ENCODE measurements at regions not wholly inside any gene's neighbourhood (a gene's known extent, or its start where the extent isn't known, plus 50 kb on each side); places are given as distances from the start of the nearest gene placed in this dataset.

DNA sequence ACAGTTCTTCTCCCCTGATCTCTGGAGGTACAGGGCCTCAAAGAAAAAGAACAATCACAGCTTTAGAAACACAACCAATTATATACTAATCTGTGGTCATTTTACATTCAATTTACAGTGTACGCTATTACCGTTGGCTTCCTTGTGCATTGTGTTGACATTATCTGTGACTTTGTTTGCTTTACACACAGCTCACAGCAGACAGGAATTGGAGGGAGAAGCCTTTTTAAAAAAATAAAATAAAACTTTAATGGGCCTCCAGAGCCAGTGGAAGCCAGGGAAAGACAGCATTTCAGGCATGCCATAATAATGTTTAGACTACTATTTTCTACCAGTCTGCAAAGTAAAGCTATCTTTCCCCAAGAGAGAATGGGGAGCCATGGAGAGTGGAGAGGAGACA is 179.0 kb upstream of the ADO start:
- no peaks in the 10 kb centered on the region for H3K36me3 ChIP-seq (ENCODE audit: insufficient read depth, low read length)
- DNase-seq (ENCODE audit: low read depth, low spot score), result no peak
- no peak overlapping the region for H3K27ac ChIP-seq
- no peaks in the 10 kb centered on the region for H3K9me3 ChIP-seq (ENCODE audit: low read depth, low read length)
- TF ChIP-seq FOXP2 (optimal IDR thresholded peaks at IDR 0.05; ENCODE audit: control extremely low read depth, extremely low read length, insufficient read depth) (no peak), EZH2 (IDR thresholded peaks at IDR 0.05) (no peak), POLR2AphosphoS5 (IDR thresholded peaks at IDR 0.05; ENCODE audit: borderline replicate concordance, low read depth, low read length) (no peak)
- H3K4me3 ChIP-seq, result no peak overlapping the region
- H3K9ac ChIP-seq (ENCODE audit: insufficient read length), result no peak overlapping the region

DNA sequence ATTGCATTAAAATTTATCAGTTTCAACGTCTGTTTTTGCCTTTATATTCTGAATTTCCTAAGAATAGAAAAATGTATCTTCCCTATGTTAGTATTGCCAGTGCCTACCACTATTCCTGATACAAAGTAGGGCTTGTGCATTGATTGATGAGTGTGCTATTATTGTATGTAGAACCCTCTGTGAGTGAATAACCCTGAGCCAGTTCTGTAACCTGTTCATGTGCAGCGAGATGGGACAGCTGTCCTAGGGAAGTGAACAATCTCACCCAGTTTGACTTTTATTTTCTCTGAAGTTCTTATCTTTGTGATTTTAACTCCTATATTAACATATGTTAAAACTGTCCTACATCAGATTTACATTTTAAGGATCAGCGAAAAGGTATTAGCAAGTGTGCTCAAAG is 178.4 kb upstream of the ADO start:
- Histone ChIP-seq H3K27ac (no peak overlapping the region), H3K9me3 (ENCODE audit: low read depth, low read length) (no peaks in the 10 kb centered on the region), H3K9ac (ENCODE audit: insufficient read length) (no peak overlapping the region), H3K36me3 (ENCODE audit: insufficient read depth, low read length) (no peaks in the 10 kb centered on the region), H3K4me3 (no peak overlapping the region)
- no peak for TF ChIP-seq EZH2 (IDR thresholded peaks at IDR 0.05)
- no peak for TF ChIP-seq POLR2AphosphoS5 (IDR thresholded peaks at IDR 0.05; ENCODE audit: borderline replicate concordance, low read depth, low read length)
- TF ChIP-seq FOXP2 (optimal IDR thresholded peaks at IDR 0.05; ENCODE audit: control extremely low read depth, extremely low read length, insufficient read depth), result no peak
- DNase-seq (ENCODE audit: low read depth, low spot score), result no peak

DNA sequence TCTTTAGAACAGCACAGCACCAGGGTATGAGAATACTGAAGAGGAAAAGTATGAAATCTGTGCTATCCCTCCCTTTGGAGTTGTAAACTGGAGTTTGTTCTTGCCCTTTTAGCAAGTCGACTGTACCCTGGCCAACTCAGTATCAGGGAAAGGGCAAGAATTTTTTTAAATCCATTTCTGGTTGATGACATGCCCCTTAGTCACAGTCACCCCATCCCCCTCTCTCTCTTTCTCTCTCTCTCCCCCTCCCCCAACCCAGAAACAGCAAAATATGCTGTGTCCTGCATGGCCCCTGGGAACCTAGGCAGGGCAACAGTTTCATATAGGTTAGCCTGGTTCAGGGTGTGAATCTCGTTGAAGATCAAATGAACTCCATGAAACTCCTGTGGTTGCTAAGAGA is 177.7 kb upstream of the ADO start:
- H3K4me3 ChIP-seq, result no peak overlapping the region
- H3K9ac ChIP-seq (ENCODE audit: insufficient read length), result no peak overlapping the region
- H3K36me3 ChIP-seq (ENCODE audit: insufficient read depth, low read length), result no peaks in the 10 kb centered on the region
- no peak for DNase-seq (ENCODE audit: low read depth, low spot score)
- TF ChIP-seq POLR2AphosphoS5 (IDR thresholded peaks at IDR 0.05; ENCODE audit: borderline replicate concordance, low read depth, low read length) (no peak), EZH2 (IDR thresholded peaks at IDR 0.05) (no peak), FOXP2 (optimal IDR thresholded peaks at IDR 0.05; ENCODE audit: control extremely low read depth, extremely low read length, insufficient read depth) (no peak)
- no peaks in the 10 kb centered on the region for H3K9me3 ChIP-seq (ENCODE audit: low read depth, low read length)
- H3K27ac ChIP-seq, result no peak overlapping the region

DNA sequence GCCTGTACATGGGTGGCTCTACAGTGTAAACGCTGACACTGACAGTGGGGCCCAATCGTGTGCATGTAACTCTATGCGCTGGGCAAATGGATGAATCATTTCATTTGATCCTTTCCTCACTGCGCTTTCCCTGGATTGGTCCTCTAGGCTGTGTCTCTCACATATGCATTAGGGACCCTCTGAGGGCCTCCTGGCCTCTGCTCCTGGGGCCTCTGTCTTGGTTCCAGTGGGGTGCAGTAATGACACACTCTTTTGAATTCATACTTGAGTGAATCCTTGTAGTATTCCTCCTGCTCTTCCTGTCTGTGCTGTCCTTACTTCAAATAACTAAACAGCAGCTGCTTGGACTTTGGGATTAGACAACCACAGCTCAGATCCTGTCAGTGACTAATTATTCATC is 176.5 kb upstream of the ADO start:
- Histone ChIP-seq H3K4me3 (no peak overlapping the region), H3K36me3 (ENCODE audit: insufficient read depth, low read length) (no peaks in the 10 kb centered on the region), H3K9ac (ENCODE audit: insufficient read length) (no peak overlapping the region), H3K9me3 (ENCODE audit: low read depth, low read length) (no peaks in the 10 kb centered on the region), H3K27ac (no peak overlapping the region)
- no peak for DNase-seq (ENCODE audit: low read depth, low spot score)
- TF ChIP-seq EZH2 (IDR thresholded peaks at IDR 0.05), result no peak
- TF ChIP-seq POLR2AphosphoS5 (IDR thresholded peaks at IDR 0.05; ENCODE audit: borderline replicate concordance, low read depth, low read length), result no peak
- TF ChIP-seq FOXP2 (optimal IDR thresholded peaks at IDR 0.05; ENCODE audit: control extremely low read depth, extremely low read length, insufficient read depth), result no peak

DNA sequence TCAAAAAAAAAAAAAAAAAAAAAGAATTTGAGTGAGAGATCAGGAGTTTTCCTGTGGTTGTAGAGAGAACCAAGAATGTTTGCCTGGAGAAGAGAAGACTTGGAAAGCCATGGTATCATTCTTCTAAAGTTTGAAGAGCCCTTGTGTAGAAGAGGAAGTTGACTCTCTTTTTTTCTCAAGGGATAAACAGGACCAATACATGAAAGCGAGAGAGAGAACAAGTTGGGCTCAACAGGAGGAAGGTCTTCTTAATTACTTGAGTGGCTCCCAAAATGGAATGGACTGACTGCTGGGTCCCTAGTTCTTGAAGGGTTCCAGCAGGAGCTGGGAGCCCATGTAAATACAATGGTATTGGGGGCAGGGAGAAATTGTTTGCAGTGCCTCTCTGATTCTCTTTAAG is 173.3 kb upstream of the ADO start:
- DNase-seq (ENCODE audit: low read depth, low spot score), result no peak
- Histone ChIP-seq H3K36me3 (ENCODE audit: insufficient read depth, low read length) (no peaks in the 10 kb centered on the region), H3K9me3 (ENCODE audit: low read depth, low read length) (no peaks in the 10 kb centered on the region), H3K27ac (no peak overlapping the region), H3K9ac (ENCODE audit: insufficient read length) (no peak overlapping the region), H3K4me3 (no peak overlapping the region)
- no peak for TF ChIP-seq POLR2AphosphoS5 (IDR thresholded peaks at IDR 0.05; ENCODE audit: borderline replicate concordance, low read depth, low read length)
- no peak for TF ChIP-seq EZH2 (IDR thresholded peaks at IDR 0.05)
- TF ChIP-seq FOXP2 (optimal IDR thresholded peaks at IDR 0.05; ENCODE audit: control extremely low read depth, extremely low read length, insufficient read depth), result no peak

DNA sequence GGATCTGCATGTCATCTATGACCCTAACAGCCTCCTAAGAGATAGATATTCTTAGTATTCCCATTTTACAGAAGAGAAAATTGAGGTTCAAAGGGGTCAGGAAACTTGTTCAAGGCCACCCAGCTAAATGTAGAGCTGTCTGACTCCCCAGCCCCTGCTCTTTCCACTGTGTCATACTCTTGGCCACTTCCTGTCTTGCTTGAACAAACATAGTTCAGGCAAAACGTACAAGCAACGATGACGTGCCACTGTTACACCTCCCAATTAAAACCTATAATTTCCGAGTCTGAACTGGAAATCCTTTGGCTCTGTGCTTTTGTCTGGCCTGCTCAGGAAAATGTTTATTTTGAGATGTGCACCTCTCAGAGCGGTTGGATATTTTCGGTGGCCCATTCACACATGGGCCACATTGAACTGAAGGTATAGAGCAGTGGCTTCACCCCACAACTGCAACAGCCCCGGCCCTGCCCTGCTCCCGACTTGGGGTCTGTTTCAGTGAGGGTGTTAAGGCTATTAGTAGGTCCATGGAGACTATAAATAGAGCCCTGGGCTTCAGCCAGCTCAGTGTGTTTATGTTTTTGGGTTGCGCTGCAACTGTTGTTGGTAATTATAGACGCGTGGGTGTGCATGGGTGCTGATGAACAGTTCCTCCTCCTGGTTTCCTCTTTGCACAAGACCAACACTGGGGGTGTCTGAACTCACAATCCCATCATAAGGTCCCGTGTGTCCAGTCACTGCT is 172.3 kb upstream of the ADO start:
- H3K27ac ChIP-seq, result no peak overlapping the region
- H3K36me3 ChIP-seq (ENCODE audit: insufficient read depth, low read length), result no peaks in the 10 kb centered on the region
- no peak for TF ChIP-seq FOXP2 (optimal IDR thresholded peaks at IDR 0.05; ENCODE audit: control extremely low read depth, extremely low read length, insufficient read depth)
- TF ChIP-seq EZH2 (IDR thresholded peaks at IDR 0.05), result no peak
- TF ChIP-seq POLR2AphosphoS5 (IDR thresholded peaks at IDR 0.05; ENCODE audit: borderline replicate concordance, low read depth, low read length), result no peak
- H3K4me3 ChIP-seq, result no peak overlapping the region
- no peak for DNase-seq (ENCODE audit: low read depth, low spot score)
- no peak overlapping the region for H3K9ac ChIP-seq (ENCODE audit: insufficient read length)
- H3K9me3 ChIP-seq (ENCODE audit: low read depth, low read length), result no peaks in the 10 kb centered on the region

DNA sequence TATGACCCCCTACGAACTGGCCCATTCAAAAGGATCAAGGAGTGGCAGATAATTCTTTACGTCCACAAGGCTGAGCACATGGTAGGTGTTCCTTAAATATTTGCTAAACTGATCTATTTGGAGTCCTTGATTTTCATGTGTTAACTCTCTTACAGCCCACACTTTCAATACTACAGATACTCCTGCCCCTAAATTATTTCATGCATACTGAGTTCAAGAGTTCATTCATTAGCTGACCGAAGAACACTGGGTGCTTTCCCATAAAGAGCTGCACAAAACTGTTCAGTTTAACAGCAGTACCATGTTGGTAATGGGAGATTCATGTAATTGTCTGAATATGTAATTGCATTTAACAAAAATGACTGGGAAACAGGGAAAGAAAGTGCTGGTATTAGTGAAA is 170.5 kb upstream of the ADO start:
- Histone ChIP-seq H3K4me3 (no peak overlapping the region), H3K9me3 (ENCODE audit: low read depth, low read length) (no peaks in the 10 kb centered on the region), H3K36me3 (ENCODE audit: insufficient read depth, low read length) (no peaks in the 10 kb centered on the region), H3K27ac (no peak overlapping the region), H3K9ac (ENCODE audit: insufficient read length) (no peak overlapping the region)
- TF ChIP-seq EZH2 (IDR thresholded peaks at IDR 0.05), result no peak
- no peak for TF ChIP-seq FOXP2 (optimal IDR thresholded peaks at IDR 0.05; ENCODE audit: control extremely low read depth, extremely low read length, insufficient read depth)
- no peak for TF ChIP-seq POLR2AphosphoS5 (IDR thresholded peaks at IDR 0.05; ENCODE audit: borderline replicate concordance, low read depth, low read length)
- DNase-seq (ENCODE audit: low read depth, low spot score), result no peak

DNA sequence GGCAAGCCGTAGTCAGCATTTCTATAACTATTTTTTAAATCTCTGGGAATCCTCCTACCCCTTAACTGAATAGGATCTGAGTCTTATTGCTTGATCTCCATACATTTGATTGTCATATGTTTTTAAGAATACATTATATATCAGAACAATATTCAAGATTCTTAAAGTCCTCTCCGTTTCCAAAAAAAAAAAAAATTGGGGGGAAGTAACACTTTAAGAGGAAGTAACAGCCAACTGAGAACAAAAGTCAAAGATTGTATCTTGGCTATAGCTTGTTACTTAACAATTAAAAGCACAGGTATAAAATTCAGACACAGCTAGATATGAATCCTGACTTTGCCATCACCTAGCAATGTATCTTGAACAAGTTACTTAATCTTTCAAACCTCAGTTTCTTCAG is 169.9 kb upstream of the ADO start:
- Histone ChIP-seq H3K9ac (ENCODE audit: insufficient read length) (no peak overlapping the region), H3K27ac (no peak overlapping the region), H3K9me3 (ENCODE audit: low read depth, low read length) (no peaks in the 10 kb centered on the region), H3K36me3 (ENCODE audit: insufficient read depth, low read length) (no peaks in the 10 kb centered on the region), H3K4me3 (no peak overlapping the region)
- TF ChIP-seq POLR2AphosphoS5 (IDR thresholded peaks at IDR 0.05; ENCODE audit: borderline replicate concordance, low read depth, low read length), result no peak
- TF ChIP-seq FOXP2 (optimal IDR thresholded peaks at IDR 0.05; ENCODE audit: control extremely low read depth, extremely low read length, insufficient read depth), result no peak
- TF ChIP-seq EZH2 (IDR thresholded peaks at IDR 0.05), result no peak
- no peak for DNase-seq (ENCODE audit: low read depth, low spot score)

DNA sequence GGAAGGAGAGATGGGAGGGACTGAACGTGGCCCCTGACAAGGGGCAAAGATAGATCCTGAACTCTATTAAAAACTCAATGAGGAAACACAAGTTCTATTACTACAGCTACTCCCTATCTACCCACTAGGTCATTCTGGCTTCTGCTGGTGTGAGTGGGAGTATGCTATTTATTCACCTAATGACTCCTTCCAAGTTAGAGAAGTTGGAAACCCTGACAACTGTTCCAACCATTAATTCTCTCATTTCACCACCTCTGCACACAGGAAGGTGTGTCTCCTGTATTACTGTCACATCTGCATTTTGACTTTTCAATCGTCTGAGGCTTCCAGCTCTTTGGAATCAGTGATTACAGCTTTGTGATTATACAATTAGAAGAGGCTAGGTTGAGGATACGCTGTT is 169.4 kb upstream of the ADO start:
- DNase-seq (ENCODE audit: low read depth, low spot score), result no peak
- H3K9me3 ChIP-seq (ENCODE audit: low read depth, low read length), result no peaks in the 10 kb centered on the region
- H3K4me3 ChIP-seq, result no peak overlapping the region
- TF ChIP-seq FOXP2 (optimal IDR thresholded peaks at IDR 0.05; ENCODE audit: control extremely low read depth, extremely low read length, insufficient read depth) (no peak), POLR2AphosphoS5 (IDR thresholded peaks at IDR 0.05; ENCODE audit: borderline replicate concordance, low read depth, low read length) (no peak), EZH2 (IDR thresholded peaks at IDR 0.05) (no peak)
- no peaks in the 10 kb centered on the region for H3K36me3 ChIP-seq (ENCODE audit: insufficient read depth, low read length)
- no peak overlapping the region for H3K27ac ChIP-seq
- H3K9ac ChIP-seq (ENCODE audit: insufficient read length), result no peak overlapping the region
